CD4-positive, alpha-beta T cell treated with Interleukin-4 for 1 hour (primary cell): ENCODE measurements at regions not wholly inside any gene's neighbourhood (a gene's known extent, or its start where the extent isn't known, plus 50 kb on each side); places are given as distances from the start of the nearest gene placed in this dataset.

Experiments used
- DNase-seq, 2 donors: peaks; one replicate each; pipeline ENCODE4 v3.0.0-alpha.2; 2020 to 2022

GRCh38 chr13:70362820-70363570, 254.7 kb upstream of the KLHL1 start:
- no peak for DNase-seq

- DNase-seq: no peak
These were observed 248.8 kb upstream of the KLHL1 start for GRCh38 chr13:70357031-70357430.

GRCh38 chr13:70353096-70353495, 244.8 kb upstream of the KLHL1 start:
- no peak for DNase-seq

DNA sequence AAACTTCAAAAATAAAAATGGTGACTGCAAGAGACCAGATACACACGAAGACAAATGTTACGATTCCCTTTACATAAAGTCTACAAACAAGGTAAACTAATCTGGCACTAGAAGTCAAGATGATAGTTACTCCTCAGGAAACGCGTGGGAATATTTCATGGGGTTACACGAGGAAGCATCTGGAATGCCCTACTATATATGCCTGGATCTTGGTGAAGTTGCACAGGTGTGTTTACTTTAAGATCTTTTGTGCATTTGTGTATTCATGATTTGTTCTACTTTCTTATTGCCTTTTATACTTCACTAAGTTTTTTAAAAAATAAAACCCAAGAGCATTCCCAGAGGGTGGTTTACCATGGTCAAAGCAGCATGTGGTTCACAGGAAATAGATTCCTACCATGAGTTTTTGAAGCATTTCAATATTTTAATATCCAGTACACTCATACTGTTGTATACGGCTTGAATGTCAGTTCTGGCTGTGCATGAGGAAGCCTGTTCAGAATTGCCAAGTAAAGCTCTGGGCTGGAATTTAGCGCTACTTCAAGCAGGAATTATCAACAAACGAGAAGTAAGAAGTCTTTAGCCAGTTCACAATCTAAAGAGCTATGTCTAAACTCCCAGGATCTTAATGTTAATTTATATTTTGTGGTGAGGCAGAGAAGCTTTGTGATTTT, 239.8 kb upstream of the KLHL1 start:
- no peak for DNase-seq

DNA sequence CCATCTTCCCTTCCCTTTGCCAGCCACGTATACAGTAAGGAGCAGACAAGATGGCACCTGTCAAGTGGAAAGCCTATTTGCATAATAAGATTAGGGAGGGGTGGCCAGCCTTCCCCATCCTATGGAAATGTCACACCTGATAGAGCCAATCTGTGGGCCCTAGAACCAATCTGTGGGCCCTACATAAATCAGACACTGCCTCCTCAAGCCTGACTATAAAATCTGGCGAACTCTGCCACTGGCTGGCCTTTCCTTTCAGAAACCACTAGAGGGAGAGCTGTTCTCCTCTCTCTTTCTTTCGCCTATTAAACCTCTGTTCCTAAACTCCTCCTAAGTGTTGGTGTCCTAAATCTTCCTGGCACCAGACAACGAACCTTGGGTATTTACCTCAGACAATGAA, 231.5 kb upstream of the KLHL1 start:
- DNase-seq: no peak

- no peak for DNase-seq
These were observed 230.4 kb upstream of the KLHL1 start for GRCh38 chr13:70338609-70339008.

DNA sequence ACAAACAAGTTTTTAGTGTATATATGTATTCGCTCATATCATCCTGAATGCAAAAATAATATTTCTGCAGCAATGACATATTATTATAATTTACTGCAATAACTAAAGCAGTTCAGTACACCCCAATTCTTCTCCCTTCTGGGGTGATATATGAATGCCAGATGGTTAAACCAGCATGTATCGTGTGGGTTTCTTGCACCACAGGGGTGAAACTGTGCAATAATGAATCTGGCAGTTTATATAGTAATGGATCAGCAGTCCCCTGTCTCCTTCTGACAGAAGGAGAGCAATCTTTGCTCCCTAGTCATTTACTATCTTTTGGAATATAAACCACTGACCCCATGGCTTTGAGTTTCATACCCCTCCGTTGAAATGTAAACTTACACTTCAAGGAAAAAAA, 228.6 kb upstream of the KLHL1 start:
- DNase-seq: no peak

DNA sequence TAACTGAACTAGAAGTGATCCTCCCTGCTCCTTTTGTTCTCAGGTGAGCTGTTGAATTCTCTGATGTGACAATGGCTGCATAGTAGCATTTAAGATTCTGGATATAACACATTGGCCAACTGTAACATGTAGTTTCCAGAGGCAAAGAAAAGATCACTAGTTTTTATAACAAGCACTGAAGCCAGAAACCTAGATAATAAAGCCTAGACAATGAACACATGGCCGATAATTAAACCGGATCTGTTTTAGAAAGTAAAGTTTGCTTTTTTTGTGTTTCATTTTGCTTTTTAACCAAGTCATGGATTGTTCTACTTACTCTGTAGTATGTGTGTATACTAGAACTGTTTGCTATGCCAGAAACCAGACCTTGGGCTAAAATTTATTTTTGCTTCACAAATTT, 225.5 kb upstream of the KLHL1 start:
- DNase-seq: no peak

GRCh38 chr13:70330697-70331361, 222.6 kb upstream of the KLHL1 start:
- no peak for DNase-seq

GRCh38 chr13:70324519-70324918, 216.3 kb upstream of the KLHL1 start:
- no peak for DNase-seq

DNA sequence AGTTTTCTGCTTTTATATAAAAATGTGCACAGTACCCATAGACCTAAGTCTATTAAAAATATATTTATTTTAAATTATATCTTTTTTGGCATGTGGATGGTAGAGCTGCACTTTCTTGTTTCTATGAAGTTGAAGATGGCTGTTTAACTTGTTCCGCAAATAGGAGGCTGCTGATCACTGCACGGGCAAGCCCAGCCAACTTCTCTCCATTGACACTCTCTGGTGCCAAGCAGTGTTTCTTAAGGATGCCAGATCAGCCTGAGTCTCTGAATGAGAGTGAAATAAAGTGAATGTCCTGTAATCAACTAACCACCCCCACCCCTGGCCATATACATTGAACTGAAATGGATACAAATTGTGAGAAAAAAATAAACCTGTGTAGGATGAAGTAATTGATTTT, 202.9 kb upstream of the KLHL1 start:
- no peak for DNase-seq

DNA sequence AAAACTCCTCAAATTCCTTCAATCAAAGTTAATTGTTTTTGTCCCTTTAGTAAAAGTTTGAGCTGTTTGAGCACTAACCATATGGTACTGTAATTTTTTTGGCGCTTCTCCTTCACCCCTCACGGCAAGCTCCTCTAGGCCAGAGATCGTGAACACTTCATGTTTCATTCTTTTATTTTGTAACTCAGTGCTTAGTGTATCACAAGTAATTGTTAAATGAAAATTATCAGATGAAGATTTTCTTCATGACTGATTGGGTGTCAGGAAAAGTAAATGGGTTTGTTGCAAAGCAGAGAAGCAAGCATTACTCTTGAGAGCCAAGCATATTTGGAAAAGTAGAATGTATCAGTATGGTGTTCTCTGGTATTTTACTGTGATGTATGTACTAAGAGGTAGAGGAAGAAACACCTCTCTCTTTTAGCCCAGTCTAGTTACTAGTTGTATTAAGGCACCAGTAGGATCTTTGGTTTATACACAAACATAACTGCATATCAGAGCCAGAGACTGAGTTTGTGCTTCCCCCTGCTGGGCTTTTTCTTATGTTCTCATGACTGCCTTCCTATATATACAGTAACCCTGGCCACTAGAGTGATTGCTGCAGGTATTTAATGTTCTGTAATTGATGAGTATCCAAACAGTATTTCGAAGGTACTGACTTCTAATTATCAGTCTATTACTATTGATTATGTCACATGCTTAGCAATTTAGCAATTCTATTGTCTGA, 202.3 kb upstream of the KLHL1 start:
- no peak for DNase-seq

DNA sequence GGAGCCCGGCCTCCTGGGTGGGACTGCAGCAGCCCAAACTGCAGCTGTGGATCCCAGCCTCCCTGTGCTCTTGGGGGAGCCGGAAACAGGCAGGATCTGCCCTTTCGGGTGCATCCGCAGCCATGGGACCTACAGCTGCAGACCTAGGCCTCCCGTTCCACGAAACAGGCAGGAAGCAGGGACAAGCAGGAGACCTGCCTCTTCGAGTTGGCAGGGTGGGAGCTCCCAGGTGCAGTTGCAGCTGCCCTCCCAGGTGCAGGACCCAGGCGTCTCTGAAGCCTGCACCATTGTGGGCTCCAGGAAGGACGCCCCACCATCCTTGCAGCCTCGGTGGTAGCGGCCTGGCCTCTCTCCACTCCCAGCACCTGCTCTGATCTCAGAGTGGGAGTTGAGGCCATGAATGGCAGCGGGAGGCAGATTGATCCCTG, 189.0 kb upstream of the KLHL1 start:
- DNase-seq: no peak

DNA sequence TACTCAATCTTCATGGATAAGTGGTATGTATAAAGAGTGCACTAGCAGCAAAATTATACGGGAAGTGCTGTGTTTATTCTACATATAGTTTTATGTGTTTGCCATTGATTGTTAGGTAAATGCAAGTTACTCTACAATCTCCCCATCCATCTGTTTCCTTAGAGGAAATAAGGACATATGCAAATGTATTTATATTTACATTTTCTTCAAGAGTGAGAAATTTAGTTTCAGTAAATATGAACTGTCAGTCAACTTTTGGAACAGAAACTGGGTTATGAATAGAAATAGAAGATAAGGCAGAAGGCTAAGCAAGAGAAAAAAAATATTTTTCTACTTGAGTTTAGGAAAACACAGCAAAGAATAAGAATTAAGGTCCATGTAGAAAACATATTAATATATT, 176.1 kb upstream of the KLHL1 start:
- no peak for DNase-seq

DNA sequence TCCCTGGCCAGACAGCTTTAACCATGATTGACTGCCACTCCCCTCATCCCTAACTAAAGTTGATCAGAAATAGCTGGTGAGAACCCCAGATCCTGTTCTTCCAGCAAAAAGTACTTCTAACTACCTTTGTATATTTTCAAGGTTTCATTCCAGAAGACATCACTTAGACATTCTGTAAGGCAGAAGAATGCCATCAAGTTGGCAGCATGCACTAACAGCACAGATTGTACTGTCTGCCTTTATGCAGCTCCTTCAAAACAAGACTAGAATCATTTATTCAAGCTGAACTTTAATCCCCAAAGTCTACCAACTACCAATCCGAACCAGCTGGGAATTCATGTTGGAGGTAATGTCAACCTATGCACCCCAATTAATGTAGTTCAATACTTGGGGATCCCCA, 167.6 kb upstream of the KLHL1 start:
- no peak for DNase-seq

GRCh38 chr13:70255406-70255991, 147.2 kb upstream of the KLHL1 start:
- no peak for DNase-seq

DNA sequence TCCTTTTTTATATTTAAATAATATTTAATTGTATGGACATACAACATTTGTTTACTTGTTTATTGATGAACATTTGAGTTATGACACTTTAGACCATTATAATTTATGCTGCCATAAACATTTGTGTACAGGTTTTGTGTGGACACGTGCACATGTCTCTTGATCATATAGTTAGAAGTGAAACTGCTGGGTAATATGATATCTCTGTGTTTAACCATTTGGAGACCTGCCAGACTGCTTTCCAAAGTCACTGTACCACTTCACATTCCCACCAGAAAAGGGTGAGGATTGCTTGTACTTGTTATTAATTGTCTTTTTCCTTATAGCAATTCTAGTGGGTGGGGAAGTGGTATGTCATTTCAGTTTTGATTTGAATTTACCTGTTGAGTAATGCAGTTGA, 145.6 kb upstream of the KLHL1 start:
- DNase-seq: no peak

GRCh38 chr13:70253411-70253810, 145.2 kb upstream of the KLHL1 start:
- no peak for DNase-seq

DNA sequence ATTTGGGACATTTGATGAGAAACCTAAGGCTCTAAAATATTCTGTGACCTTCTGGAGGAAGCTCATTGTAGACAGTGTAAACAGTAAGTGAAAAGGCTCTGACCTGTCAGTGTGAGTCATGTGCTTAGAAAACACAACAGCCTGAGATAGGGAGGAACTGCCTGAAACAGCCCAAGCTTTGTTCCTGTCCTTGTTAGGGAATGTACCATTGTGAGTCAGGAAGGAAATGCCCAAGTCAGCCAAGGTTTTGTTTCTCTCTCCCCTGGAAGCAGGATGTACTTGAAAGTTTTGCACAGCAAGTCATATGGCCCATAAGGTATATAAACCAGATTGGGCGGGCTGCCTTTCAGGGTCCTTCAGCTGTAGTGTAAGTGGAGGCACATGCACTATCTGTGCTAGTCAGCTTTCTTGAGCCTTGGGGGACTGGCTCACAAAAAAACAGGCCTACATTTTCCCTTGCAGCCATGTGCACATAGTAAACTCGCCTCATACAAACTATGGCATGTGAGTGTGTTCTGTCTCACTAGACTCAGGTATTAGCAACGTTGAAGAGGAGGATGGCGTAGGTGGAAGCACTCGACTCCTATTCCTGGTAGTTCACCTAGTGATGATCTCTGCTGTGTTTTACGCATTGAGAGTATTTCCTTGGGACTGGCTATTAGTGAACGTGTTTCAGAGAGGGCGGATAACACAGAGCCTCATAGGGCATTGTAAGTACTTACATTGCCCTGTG, 141.2 kb upstream of the KLHL1 start:
- no peak for DNase-seq

GRCh38 chr13:70237131-70237530, 128.9 kb upstream of the KLHL1 start:
- DNase-seq: no peak

GRCh38 chr13:70235565-70235964, 127.3 kb upstream of the KLHL1 start:
- no peak for DNase-seq

- DNase-seq: no peak
These were observed 115.7 kb upstream of the KLHL1 start for GRCh38 chr13:70223911-70224310.
